ENCODE measurements at regions not wholly inside any gene's neighbourhood (a gene's known extent, or its start where the extent isn't known, plus 50 kb on each side); places are given as distances from the start of the nearest gene placed in this dataset.

GRCh38 chr18:22567794-22568193 lies 150.1 kb upstream of the CTAGE1 start:
- DNase-seq (ENCODE audit: low read depth): no peak
- TF ChIP-seq, protein P1, sequence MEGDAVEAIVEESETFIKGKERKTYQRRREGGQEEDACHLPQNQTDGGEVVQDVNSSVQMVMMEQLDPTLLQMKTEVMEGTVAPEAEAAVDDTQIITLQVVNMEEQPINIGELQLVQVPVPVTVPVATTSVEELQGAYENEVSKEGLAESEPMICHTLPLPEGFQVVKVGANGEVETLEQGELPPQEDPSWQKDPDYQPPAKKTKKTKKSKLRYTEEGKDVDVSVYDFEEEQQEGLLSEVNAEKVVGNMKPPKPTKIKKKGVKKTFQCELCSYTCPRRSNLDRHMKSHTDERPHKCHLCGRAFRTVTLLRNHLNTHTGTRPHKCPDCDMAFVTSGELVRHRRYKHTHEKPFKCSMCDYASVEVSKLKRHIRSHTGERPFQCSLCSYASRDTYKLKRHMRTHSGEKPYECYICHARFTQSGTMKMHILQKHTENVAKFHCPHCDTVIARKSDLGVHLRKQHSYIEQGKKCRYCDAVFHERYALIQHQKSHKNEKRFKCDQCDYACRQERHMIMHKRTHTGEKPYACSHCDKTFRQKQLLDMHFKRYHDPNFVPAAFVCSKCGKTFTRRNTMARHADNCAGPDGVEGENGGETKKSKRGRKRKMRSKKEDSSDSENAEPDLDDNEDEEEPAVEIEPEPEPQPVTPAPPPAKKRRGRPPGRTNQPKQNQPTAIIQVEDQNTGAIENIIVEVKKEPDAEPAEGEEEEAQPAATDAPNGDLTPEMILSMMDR (IDR thresholded peaks at IDR 0.05; ENCODE audit: insufficient read depth, low read depth, low read length): no peak
- no peak overlapping the region for H3K4me3 ChIP-seq (ENCODE audit: low read depth, low read length)

- TF ChIP-seq, protein P1 (IDR thresholded peaks at IDR 0.05; ENCODE audit: insufficient read depth, low read depth, low read length): no peak
- no peak overlapping the region for H3K4me3 ChIP-seq (ENCODE audit: low read depth, low read length)
- no peak for DNase-seq (ENCODE audit: low read depth)
Measured at GRCh38 chr18:22570492-22570891, 152.8 kb upstream of the CTAGE1 start.

- DNase-seq (ENCODE audit: low read depth): no peak
- TF ChIP-seq, protein P1 (IDR thresholded peaks at IDR 0.05; ENCODE audit: insufficient read depth, low read depth, low read length): no peak
- H3K4me3 ChIP-seq (ENCODE audit: low read depth, low read length): no peak overlapping the region
Measured at GRCh38 chr18:22572341-22572740, 154.6 kb upstream of the CTAGE1 start.

DNA sequence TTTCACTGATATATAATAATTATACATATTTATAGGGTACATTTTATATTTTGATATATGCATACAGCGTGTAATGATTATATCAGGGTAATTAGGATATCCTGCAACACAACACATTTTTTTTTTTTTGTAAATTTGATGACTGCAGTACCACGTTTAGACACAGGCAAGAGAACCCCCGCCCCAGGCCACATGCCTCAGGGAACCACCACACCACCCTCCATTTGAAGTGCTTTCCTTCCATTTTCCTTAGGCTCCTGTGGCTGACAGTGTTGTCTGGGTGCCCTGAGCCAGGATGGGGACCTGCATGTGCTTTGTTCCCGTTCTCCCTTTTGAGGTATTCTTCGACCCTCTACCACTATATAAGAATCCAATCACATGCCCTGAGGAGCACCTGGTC lies 161.6 kb upstream of the CTAGE1 start:
- TF ChIP-seq, protein P1 (IDR thresholded peaks at IDR 0.05; ENCODE audit: insufficient read depth, low read depth, low read length): no peak

DNA sequence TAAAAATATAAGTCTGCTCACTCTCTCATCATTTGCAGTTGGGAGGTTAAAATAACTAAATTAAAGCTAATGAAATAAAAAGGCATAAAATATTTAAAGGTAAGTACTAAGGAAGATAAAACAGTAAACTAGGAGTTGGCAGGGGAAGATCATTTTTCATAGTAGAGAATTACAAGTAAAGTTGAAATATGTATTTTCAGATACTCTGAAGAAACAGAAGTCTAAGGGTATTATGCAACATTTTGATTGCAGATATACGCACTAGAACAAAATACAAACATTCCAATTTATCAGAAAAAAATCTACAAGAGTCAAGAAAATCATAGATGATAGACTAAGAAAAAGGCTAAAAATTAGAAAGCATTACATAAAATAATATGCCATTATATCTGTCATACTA lies 167.6 kb upstream of the CTAGE1 start:
- DNase-seq (ENCODE audit: low read depth): no peak
- TF ChIP-seq, protein P1 (IDR thresholded peaks at IDR 0.05; ENCODE audit: insufficient read depth, low read depth, low read length): no peak
- no peak overlapping the region for H3K4me3 ChIP-seq (ENCODE audit: low read depth, low read length)

More for the DNA sequence above, 161.6 kb upstream of the CTAGE1 start:
- DNase-seq (ENCODE audit: low read depth): no peak
- H3K4me3 ChIP-seq (ENCODE audit: low read depth, low read length): no peak overlapping the region

GRCh38 chr18:22585821-22586220 lies 168.1 kb upstream of the CTAGE1 start:
- TF ChIP-seq, protein P1 (IDR thresholded peaks at IDR 0.05; ENCODE audit: insufficient read depth, low read depth, low read length): no peak
- DNase-seq (ENCODE audit: low read depth): no peak
- H3K4me3 ChIP-seq (ENCODE audit: low read depth, low read length): no peak overlapping the region

DNA sequence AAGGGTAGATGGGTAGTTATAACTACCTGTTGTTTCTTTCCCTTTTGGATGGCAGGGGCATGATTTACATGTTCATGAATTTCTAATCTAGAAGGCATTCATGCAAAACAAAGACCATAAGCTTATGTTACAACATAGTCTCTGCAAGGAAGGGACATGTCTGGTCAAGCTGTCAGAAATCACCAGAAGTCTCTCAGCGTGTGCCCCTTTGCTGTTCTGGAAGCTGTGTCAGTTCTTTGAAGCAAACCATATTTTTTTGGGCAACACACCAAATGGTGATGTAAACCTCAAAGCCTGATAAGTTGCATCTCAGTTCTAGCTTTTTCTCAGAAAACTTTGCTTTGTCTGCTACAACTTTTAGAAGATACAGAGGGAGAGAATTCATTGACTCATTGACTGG lies 173.5 kb upstream of the CTAGE1 start:
- peak; percentile 34 for DNase-seq (ENCODE audit: low read depth)
- H3K4me3 ChIP-seq (ENCODE audit: low read depth, low read length): no peak overlapping the region
- TF ChIP-seq, protein P1 (IDR thresholded peaks at IDR 0.05; ENCODE audit: insufficient read depth, low read depth, low read length): no peak
